ENCODE measurements at regions not wholly inside any gene's neighbourhood (a gene's known extent, or its start where the extent isn't known, plus 50 kb on each side); places are given as distances from the start of the nearest gene placed in this dataset.

DNA sequence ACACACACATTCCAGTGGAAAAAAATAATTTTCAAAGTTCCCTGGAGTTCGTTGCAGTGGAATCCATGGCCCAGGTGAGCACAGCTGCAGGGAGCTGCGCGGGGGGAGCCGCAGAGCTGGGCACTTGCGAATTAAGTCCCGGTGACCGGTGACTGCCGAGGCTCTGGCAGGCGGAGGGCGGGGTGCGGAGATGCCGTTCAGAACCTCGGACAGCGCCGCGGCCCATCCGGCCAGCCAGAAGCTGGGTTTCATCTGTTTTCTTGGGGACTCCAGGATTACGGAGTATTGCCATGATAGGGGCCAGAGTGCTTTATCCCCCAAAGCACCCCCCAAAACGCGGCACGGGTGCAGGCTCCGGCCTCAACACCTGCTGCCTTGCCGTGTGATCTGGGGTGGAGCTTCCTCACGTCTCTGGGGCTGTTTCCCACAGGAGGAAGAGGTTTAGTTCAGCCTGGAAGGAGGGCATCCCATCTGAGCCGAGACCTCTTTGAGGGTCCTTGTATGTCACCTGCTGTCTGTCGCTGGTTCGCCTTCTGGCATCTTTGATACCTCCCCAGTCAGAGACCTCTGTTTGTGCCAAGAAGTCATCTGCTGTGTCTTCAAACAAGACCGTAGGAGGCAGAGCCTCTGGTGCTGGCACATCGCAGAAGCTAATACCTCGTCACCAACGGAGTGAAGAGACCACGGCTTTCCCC, 99.4 kb downstream of the YTHDF1 start:
- H3K4me3 ChIP-seq (replicated peaks in 1 of 2; ENCODE audit: low read depth in 2 of 2, low read length in 2 of 2): no peak overlapping the region
- DNase-seq (ENCODE audit: low read depth in 2 of 2): peak; percentile 15 to 19
- TF ChIP-seq, protein P1, sequence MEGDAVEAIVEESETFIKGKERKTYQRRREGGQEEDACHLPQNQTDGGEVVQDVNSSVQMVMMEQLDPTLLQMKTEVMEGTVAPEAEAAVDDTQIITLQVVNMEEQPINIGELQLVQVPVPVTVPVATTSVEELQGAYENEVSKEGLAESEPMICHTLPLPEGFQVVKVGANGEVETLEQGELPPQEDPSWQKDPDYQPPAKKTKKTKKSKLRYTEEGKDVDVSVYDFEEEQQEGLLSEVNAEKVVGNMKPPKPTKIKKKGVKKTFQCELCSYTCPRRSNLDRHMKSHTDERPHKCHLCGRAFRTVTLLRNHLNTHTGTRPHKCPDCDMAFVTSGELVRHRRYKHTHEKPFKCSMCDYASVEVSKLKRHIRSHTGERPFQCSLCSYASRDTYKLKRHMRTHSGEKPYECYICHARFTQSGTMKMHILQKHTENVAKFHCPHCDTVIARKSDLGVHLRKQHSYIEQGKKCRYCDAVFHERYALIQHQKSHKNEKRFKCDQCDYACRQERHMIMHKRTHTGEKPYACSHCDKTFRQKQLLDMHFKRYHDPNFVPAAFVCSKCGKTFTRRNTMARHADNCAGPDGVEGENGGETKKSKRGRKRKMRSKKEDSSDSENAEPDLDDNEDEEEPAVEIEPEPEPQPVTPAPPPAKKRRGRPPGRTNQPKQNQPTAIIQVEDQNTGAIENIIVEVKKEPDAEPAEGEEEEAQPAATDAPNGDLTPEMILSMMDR (IDR thresholded peaks at IDR 0.05; ENCODE audit: low read depth, low read length): no peak

DNA sequence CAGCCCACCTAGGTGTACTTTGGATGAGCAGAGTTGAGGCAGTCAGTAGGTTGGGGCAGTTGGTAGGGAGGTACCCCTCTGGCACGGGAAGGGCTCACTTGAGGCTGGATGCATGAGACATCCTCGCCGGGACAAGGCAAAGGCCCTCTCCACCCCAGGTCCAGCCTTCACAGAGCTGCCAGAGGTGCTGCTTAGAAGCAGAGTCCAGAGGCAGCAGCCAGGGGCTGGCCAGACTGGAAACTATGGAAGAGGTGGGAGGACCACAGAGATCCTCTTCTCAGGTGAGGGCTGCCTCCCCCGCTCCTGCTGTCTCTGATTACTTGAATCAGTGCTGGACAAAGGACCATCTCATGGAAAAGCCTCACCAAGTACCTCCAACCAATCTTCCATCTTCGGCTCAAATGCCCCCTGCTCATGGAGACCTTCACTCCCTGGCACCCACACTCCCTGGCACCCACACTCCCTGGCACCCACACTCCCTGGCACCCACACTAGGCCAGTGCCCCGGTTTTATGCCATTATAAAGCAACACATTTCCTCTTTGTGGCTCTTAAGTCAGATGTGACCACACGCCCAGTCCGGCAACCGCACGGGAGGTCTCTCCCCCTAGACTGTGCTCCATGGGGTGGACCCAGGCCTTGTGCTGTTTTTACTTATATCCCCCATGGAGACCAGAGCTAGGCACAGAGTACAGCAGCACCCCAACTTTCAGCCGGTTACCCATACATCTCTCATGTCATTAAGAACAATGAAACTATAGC, 100.1 kb downstream of the YTHDF1 start:
- DNase-seq (ENCODE audit: low read depth in 2 of 2): no peak
- TF ChIP-seq, protein P1 (IDR thresholded peaks at IDR 0.05; ENCODE audit: low read depth, low read length): no peak
- no peak overlapping the region for H3K4me3 ChIP-seq (replicated peaks in 1 of 2; ENCODE audit: low read depth in 2 of 2, low read length in 2 of 2)

DNA sequence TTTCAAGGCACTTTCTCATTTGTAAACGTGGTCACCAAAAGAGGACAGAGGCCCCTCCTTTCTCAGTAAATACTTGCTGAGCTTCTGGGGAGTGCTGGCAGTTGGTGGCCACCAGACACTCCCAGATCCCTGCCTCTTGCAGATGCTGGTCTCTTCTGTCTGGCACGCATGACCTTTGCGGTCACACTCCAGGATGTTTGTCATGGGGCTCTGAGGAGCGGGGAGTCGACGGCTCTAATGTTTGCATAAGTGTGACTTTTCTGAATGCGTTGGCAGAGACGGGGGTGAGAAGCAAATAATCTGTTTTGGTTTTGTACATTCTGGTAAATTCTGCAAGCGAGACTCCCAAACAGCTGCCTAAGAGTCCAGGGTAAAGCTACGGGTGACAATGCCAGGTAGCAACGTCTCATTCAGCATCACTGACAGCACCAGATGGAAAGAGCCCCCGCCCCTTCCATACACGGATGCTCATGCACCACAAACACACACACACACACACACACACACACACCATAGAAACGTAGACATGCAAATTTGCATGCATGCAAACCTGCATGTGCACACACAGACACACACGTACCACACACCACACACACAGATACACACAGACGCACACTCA, 101.1 kb downstream of the YTHDF1 start:
- no peak for DNase-seq (ENCODE audit: low read depth in 2 of 2)
- TF ChIP-seq, protein P1 (IDR thresholded peaks at IDR 0.05; ENCODE audit: low read depth, low read length): no peak
- H3K4me3 ChIP-seq (replicated peaks in 1 of 2; ENCODE audit: low read depth in 2 of 2, low read length in 2 of 2): no peak overlapping the region

DNA sequence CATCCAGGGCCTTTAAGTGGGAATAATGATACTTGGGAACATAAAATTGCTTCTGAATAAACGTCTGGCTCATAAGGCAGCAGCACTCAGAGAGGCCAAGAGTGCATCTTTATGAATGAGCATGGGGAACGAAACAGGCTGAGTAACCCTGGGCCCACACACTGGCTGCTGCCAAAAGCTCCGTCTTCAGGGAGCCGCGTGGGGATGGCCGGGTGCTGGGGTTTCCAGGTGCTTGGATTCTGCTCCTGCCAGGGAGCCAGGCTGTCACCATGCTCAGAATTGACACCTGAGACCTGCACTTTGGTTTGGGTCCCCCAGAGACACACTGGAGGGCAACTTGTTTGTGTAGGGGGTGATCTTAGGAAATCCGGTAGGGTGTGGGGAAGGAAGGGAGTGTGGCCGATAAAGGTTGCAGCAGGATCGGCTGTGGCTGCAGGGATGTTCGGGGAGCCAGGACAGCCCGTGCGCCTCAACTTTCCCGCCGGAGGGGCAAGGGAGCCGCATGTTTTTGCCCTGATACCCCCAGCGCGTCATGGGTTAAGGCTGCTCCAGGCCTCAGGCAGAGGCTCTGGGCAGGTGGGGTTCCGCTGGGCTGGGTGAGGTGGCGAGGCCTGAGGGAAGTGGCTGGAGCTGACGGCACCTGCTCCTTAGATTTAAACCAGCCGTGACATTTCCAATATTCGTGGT, 101.8 kb downstream of the YTHDF1 start:
- TF ChIP-seq, protein P1 (IDR thresholded peaks at IDR 0.05; ENCODE audit: low read depth, low read length): no peak

DNA sequence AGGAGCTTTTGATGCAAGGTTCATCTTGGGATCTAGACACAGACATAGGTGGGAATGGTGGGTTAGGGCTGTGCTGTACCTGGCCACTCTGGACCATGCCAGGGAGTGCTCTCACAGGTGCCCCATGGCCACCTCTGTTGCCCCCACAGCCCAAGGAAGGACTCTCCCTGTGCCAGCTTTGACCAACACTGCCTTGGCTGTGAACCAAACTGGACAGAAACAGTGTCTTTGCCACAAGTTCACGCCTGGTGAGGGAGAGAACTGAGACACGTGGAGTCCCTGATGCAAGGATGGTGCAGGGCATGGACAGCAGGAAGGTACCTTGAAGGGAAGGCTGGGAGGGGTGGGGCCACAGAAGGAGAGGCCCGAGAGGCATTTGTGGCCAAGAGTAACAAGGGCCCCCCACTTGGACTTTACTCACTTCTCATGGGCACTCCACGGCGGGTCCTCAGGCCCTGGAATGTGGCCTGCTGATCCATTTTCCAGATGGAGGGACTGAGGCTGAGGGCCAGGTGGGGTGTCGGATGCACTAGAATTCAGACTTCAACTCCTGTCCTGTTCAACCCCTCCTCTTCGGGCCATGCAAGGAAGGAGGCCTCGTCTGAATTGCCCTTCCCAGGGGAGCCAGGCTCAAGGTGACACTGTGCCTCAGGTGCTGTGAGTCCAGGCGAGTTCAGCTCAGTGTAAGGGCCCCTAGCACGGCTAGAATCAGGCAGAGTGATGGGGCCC, 103.3 kb downstream of the YTHDF1 start:
- H3K4me3 ChIP-seq (replicated peaks in 1 of 2; ENCODE audit: low read depth in 2 of 2, low read length in 2 of 2): no peak overlapping the region
- no peak for DNase-seq (ENCODE audit: low read depth in 2 of 2)
- TF ChIP-seq, protein P1 (IDR thresholded peaks at IDR 0.05; ENCODE audit: low read depth, low read length): no peak

More for the DNA sequence above, 101.8 kb downstream of the YTHDF1 start:
- no peak overlapping the region for H3K4me3 ChIP-seq (replicated peaks in 1 of 2; ENCODE audit: low read depth in 2 of 2, low read length in 2 of 2)
- DNase-seq (ENCODE audit: low read depth in 2 of 2): no peak

DNA sequence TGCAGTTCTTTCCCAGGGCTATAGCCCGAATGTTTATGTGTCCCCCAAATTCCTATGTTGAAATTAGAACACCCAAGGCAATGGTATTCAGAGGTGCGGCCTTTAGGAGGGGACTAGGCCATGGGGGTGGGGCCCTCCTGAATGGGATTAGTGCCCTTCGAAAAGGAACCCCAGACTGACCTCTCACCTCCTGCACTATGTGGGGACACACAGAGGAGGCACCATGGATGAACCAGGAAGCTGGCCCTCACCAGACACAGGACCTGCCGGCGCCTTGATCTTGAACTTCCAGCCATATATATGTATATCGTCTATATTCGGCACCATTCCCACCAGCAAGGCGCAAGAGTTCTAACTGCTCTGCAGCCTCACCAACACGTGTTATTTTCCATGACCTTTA, 101.5 kb upstream of the BHLHE23 start:
- TF ChIP-seq, protein P1 (IDR thresholded peaks at IDR 0.05; ENCODE audit: low read depth, low read length): no peak
- DNase-seq (ENCODE audit: low read depth in 2 of 2): no peak
- H3K4me3 ChIP-seq (replicated peaks in 1 of 2; ENCODE audit: low read depth in 2 of 2, low read length in 2 of 2): no peak overlapping the region

All from cardiac fibroblast (primary cell).